ENCODE measurements at regions not wholly inside any gene's neighbourhood (a gene's known extent, or its start where the extent isn't known, plus 50 kb on each side); places are given as distances from the start of the nearest gene placed in this dataset.
"Not testable (repeated sequence)": the region's sequence is repeated elsewhere in the genome, so short reads cannot be mapped to it uniquely, and the experiment has no call there.

GRCh38 chrX:139020801-139021200, 309.3 kb upstream of the FGF13 start:
- no peak for DNase-seq

- no peak for DNase-seq
Measured at GRCh38 chrX:139018436-139018835, 306.9 kb upstream of the FGF13 start.

GRCh38 chrX:139015627-139016026, 304.1 kb upstream of the FGF13 start:
- no peak for DNase-seq

GRCh38 chrX:139008185-139008584, 296.7 kb upstream of the FGF13 start:
- DNase-seq, result no peak

DNA sequence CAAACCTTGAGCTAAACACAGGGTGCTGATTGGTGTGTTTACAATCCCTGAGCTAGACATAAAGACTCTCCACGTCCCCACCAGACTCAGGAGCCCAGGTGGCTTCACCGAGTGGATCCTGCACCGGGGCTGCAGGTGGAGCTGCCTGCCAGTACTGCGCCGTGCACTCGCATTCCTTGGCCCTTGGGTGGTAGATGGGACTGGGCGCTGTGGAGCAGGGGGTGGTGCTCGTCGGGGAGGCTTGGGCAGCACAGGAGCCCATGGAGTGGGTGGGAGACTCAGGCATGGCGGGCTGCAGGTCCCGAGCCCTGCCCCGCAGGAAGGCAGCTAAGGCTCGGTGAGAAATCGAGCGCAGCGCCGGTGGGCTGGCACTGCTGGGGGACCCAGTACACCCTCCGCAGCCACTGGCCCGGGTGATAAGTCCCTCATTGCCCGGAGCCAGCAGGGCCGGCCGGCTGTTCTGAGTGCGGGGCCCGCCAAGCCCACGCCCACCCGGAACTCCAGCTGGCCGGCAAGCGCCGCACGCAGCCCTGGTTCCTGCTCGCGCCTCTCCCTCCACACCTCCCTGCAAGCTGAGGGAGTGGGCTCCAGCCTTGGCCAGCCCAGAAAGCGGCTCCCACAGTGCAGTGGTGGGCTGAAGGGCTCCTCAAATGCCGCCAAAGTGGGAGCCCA, 292.5 kb upstream of the FGF13 start:
- not testable (repeated sequence) for DNase-seq

DNA sequence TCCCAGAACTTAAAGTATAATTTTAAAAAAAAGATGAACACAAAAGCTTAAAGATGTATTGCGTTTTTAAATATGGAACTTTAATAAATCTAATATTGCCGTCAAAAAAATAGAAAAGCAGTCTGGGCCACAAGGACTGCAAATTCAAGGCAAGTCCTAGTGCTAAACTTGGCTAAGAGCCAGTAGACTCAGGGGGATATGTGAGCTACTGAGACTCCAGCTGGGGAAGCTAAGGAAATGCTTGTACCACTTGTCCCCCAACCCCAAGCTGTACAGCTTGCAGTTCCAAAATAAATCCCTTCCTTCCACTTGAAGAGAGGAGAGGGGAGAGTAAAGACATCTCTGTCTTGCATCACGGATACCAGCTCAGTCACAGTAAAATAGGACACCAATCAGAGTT, 290.8 kb upstream of the FGF13 start:
- DNase-seq, result no peak

- no peak for DNase-seq
Measured at GRCh38 chrX:138996268-138996667, 284.8 kb upstream of the FGF13 start.

GRCh38 chrX:138995458-138995857, 283.9 kb upstream of the FGF13 start:
- DNase-seq, result no peak

GRCh38 chrX:138990425-138990824, 278.9 kb upstream of the FGF13 start:
- not testable (repeated sequence) for DNase-seq

DNA sequence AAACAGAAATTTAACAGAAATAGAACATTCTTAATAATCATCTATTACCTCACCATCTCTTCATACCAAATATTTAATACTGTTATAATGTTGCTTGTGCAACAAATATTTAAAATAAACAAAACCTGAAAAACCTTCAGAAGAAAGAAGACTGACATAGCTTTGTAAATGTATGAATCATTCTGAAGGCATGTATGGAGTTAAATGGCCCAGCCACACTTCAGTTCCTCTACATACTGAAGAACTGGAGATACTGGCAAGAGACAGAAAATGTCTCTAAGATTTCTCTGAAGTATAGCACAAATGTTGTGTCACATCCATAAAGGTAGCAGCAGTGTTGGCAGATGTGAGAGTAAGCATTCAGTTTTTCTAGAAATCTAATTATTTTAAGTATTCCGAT, 275.3 kb upstream of the FGF13 start:
- no peak for DNase-seq

GRCh38 chrX:138986235-138986634, 274.7 kb upstream of the FGF13 start:
- no peak for DNase-seq

- DNase-seq, result no peak
Measured at GRCh38 chrX:138982365-138982764, 270.8 kb upstream of the FGF13 start.

DNA sequence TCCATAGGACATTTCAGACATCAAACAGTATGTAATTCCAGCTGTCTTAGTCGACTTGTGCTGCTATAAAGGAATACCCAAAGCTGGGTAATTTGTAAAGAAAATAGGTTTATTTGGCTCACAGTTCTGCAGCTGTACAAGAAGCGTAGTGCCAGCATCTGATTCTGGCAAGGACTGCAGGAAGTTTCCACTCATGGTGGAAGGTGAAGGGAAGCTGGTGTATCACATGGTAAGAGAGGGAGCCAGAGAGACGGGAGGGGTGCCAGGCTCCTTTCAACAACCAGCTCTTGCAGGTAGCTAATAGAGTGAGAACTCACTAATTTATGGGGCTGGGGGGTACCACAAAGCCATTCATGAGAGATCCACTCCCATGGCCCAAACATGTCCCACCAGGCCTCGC, 253.0 kb upstream of the FGF13 start:
- DNase-seq, result no peak

DNA sequence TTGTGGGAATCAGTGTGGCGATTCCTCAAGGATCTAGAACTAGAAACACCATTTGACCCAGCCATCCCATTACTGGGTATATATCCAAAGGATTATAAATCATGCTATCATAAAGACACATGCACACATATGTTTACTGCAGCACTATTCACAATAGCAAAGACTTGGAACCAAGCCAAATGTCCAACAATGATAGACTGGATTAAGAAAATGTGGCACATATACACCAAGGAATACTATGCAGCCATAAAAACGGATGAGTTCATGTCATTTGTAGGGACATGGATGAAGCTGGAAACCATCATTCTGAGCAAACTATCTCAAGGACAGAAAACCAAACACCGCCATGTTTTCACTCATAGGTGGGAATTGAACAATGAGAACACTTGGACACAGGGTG, 250.9 kb upstream of the FGF13 start:
- DNase-seq, result not testable (repeated sequence)

GRCh38 chrX:138954976-138955375, 243.5 kb upstream of the FGF13 start:
- no peak for DNase-seq

DNA sequence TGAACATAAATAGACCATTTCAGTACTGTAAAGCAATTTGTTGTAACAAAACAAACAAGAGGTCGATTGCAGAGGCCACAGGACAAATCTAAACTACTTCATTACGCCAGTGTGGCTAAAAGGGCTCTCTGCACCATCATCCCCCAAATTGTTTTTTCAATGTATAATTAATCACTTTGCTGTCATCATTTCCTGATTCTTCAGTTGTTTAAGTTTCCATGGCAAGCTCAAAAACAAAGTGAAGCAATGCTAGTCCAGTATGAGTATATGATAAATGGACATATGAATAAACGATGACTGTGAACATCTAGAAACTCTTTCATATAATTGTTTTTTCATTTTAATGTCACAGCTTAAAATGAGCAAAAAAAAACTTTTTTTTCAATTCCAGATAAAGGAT, 235.4 kb upstream of the FGF13 start:
- DNase-seq, result no peak

- no peak for DNase-seq
Measured at GRCh38 chrX:138945219-138945618, 233.7 kb upstream of the FGF13 start.

DNA sequence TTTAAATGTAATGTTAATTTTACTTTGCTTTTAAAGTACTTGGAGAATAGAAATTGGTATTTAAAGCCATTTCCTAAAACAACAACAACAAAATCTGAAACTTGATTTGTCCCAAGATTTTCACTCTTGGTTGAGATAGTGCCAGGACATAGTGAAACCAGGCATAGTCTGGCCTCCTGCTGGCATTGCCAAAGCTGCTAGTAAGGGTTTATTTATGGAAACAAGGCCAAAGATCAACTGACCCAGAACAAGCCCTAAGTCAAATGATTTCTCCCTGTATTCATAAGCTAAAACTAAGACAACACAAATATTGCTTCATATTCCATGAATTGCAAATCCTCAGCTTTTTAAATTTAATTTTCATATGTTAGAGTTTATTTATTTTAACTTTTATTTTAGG, 227.5 kb upstream of the FGF13 start:
- DNase-seq, result no peak

GRCh38 chrX:138938003-138938402, 226.5 kb upstream of the FGF13 start:
- DNase-seq, result no peak

GRCh38 chrX:138931212-138931611, 219.7 kb upstream of the FGF13 start:
- DNase-seq, result no peak

DNA sequence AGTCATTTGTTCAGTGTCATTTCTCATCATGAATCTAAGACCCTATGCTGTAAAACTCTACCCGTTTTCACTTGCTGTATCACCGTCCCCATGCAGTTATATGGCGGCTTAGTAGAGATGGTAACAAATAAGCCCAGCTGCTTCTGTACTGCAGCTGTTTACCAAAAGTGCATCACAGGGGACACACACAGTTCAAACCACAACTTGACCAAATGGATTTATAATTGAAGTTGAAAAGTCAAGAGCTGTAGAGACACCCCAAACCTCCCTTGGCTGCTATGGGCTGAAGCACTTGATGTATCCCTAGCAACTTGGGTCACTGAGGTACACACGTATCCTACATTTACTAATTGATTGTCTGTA, 219.0 kb upstream of the FGF13 start:
- DNase-seq, result no peak

DNA sequence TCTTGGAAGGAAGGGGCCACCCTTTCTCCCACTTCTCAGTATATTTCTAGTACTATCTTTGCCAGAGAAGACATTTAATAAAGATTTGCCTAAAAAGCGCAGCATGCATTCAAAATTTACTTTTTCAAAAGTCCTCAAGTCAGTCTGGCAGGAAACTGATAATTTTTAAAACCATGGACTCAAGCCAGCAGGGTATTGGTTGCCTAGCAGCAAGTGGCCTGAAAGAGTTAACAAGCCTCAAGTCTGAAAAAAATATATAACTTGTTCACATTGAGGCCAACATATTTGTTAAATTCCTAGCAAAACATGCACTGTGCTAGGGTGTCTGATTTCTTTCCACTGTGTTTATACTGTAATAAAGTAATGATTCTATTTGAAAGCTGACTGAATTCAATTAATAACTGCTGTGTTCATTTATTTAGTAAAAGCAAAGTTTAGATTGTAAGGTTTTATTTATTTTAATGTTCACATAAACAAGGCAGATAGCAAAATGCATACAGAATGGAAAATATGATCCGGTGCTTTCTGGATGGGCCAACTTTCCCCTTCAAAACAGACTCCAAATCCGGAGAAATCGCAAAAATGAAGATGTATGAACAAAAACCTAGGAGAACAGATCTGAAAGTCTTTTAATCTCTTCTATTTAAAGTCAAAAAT, 218.5 kb upstream of the FGF13 start:
- DNase-seq, result no peak

DNA sequence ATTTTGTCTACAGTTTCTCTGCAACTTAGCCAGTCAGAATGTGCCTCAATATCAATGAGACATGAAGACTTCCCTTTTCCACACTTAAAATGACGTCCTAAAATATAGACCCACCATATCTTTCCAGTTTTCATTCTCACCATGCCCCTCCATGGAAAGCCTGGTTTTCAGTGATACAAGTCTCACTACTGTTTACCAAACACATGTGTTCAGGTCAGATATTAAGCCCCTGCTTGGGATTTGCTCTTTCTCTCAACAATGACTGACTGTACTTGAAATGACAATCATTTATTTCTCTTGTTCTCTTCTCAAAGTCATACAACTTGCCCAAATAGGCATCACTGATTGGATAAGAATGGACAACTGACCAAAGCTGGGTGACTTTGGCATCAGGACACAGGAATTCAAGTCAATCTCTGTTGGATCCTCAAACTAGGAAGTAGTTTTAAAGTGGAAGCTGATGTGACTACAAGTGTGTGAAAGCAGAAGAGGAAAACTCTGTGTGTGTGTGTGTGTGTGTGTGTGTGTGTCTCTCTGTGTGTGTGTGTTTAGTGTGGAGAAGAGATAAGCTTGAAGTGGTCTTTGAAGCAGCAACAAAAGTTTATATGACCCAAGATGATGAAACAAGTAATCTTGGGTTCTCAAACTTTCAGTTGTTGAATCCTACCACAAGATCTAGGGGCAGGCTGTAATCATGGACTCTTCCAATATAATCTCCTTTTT, 217.4 kb upstream of the FGF13 start:
- DNase-seq, result no peak

GRCh38 chrX:138925330-138925729, 213.8 kb upstream of the FGF13 start:
- DNase-seq, result no peak
